ENCODE measurements at regions not wholly inside any gene's neighbourhood (a gene's known extent, or its start where the extent isn't known, plus 50 kb on each side); places are given as distances from the start of the nearest gene placed in this dataset.
"Not testable (repeated sequence)": the region's sequence is repeated elsewhere in the genome, so short reads cannot be mapped to it uniquely, and the experiment has no call there.

DNA sequence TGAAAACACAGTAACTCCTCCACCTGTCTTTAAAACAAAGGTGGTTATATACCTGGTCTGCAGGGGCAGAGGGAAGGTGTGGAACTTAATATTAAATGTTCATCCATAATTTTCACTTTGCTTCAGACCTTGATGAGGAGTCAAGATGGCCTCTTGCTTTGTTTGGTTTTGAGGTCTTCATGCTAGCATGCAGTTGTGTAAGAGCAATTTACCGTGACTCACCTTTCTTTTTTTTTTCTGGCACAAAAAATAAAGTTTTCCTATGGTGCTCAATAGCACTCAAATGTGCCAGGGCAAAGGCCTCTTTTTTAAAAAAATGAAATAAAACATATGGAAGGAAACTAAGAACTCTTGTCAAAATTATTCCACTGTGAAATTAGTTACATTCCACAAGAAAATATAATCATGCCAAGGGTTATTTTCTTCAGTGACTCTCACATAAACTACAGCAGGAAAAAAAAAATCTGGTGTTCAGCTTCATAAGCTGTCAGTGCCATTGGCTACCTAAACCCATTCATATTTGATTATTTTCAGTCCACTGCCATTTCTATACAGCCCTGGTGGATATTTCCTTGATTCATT, 128.2 kb downstream of the SLC7A11 start:
- no peak for DNase-seq

- DNase-seq = not testable (repeated sequence)
Measured at GRCh38 chr4:138112890-138113289, 129.3 kb downstream of the SLC7A11 start.

DNA sequence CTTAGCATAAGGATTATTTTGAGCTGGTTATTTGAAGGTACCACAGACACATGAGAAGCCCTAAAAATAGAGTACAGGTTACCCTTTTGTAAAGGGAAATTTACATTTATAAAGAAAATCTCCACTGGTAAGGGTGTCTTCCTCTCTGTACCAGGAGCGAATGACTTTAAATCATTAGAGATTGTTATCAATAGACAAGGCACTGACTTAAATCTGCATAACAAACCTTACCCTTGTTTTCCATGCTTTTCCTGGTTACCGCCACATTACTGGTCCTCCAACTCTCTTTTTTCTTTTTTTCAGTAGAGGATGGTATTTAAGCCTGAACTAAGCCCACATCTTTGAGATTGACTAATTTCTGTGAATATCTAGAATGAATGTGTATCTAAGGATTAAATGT, 129.8 kb downstream of the SLC7A11 start:
- DNase-seq = no peak

DNA sequence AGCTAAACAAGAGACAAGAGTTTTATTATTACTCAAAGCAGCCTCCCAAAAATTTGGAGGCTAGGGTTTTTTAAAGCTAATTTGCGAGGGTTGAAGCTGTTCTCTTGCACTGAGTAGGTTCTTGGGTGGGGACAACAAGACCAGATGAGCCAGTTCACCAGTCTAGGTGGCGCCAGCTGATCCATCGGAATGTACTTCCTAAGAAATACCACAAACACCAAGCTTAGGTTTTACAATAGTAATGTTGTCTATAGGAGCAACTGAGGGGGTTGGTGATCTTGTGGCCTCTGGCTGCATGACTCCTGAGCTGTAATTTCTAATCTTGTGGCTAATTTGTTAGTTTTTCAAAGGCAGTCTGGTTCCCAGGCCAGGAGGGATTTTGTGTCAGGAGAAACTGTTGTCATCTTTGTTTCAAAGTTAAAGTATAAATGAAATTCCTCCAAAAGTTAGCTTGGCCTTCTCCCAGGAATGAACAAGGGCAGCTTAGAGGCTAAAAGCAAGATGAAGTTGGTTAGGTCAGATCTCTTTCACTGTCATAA, 130.6 kb downstream of the SLC7A11 start:
- no peak for DNase-seq

GRCh38 chr4:138110815-138111214, 131.3 kb downstream of the SLC7A11 start:
- no peak for DNase-seq

DNA sequence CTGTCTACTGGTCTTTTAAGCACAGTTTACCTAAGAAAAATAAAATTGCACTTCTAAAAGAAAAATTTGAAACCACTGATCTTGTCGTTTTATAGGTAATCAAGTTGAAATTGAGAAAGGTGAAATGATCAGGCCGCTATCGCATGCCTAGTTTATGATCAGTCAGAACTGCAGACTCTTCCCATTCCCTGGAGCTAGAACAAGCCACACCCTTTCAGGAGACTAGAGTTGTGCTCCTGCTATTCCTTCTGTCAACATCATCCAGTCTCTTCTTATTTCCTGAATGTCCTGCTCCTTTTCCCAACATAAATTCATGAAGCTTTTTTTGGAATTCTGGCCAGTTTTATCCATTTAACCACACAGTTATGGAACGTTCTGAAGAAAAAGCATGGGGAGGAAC, 135.1 kb downstream of the SLC7A11 start:
- no peak for DNase-seq

DNA sequence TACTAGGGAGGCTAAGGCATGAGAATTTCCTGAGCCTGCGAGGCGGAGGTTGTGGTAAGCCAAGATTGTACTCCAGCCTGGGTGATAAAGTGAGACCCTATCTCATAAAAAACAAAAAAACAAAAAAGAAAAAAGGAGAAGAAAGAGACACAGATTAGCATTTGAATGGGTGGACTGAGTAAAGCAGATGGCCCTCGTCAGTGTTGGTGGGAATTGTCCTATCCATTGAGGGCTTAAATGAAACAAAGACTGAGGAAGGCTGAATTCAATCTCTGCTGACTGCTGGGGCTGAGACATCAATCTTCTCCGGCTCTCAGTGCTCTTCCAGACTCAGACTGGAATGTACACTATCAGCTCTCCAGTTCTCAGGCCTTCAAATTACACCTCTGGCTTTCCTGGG, 136.8 kb downstream of the SLC7A11 start:
- DNase-seq = no peak

GRCh38 chr4:138104284-138104680, 137.9 kb downstream of the SLC7A11 start:
- DNase-seq = no peak

DNA sequence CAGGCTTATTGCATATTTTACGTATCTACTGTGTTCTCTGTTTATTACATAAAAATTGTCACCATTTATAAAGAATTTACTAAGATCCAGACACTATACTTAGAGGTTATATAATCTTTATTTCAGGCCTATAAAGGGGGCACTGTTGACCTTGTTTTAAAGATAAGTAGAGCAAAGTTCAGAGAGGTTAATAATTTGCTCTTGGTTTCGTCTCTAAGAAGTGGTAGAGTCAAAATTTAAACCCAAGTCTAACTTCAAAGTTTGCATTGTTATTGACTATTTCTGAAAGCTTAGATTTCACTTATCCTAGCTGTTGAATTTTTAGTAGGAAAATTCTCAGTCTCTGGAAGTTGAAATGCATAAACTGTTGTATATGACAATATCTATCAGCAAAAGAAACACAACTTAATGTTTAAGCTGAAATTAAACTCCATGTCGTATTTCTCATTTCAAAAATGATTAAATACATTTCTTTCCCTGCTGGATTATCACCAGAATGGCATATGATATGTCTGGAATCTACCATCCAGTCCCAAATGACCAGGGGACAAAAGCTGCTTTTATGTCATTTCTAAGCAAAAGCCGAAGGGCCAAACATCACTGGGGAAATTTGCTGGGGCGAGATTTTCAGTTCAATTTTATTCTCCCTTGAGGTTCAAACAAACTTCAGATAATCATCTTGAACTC, 138.4 kb downstream of the SLC7A11 start:
- no peak for DNase-seq

DNA sequence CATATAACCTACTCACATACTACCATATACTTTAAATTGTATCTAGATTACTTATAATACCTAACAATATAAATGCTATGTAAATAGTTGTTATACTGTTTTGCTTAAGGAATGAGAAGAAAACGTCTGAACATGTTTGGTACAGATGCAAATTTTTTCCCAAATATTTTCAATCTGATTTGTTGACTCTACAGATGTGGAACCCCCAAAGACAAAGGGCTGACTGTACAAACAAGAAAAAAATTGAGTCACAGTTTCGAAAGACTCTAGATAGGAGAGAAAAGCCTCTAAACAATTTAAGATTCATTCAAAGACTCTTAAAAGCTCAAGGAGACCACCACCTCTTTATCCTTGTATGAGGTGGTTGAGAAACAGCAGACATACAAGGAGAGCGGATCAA, 142.8 kb downstream of the SLC7A11 start:
- no peak for DNase-seq

DNA sequence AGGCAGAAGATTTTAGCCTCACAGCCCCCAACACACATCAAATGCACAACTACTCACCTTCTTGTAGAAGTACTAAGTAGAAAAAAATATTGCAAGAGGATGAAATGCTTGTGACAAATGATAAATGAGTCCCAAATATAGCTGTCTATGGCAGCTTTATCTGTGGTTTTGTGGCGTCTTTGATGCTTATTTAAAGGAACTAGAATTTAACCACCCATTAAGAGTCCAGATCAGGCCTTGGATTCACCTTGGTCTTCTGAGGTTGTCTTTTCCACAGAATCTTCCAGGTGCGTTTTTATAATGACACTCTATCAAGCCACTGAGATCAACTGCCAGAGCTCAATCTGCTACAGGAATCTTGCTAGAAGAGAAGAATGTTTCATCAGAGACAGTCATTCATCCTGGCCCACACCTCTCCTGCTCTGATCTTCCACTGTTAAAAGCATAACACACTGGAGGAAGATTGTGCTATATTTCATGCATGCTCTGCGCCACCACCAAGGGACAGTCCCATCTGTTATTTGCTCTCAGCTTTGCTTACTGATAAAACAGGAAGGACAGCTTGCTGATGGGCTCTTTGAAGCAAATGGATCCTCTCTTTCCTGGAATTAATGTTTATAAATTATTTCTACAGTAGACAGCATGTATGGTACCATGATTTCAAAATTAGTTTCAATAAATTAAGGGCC, 144.1 kb downstream of the SLC7A11 start:
- no peak for DNase-seq

DNA sequence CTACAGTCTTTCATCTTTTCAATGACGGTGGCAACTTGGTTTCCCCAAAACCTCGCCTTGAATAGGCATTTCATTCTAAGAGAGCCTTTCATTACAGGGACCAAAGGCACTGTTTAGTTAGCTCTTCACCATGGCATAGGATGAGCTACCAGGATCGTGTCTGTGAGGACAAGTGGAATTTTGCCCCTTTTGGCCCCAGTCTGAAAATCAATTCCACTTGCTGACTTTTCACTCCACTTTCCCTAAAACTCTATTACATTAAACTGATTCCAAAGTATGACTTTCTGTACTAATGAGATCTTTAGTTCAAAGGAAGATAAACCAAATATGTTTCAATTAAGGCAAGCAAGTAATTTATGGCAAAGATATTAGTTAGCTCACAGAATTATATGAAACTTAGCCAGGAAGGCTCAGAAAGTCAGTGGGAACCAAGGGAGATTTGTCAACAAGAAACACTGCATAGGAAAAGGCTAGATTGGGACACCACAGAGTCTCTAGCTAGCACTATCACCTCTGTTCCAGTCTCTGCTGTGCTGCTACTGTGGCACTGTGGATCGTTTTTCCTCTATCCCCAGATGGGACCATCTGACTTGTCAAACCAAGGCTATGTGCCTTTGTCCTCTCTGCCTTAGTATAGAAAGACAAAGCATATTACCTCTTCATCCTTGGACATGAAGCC, 145.6 kb downstream of the SLC7A11 start:
- DNase-seq = no peak

DNA sequence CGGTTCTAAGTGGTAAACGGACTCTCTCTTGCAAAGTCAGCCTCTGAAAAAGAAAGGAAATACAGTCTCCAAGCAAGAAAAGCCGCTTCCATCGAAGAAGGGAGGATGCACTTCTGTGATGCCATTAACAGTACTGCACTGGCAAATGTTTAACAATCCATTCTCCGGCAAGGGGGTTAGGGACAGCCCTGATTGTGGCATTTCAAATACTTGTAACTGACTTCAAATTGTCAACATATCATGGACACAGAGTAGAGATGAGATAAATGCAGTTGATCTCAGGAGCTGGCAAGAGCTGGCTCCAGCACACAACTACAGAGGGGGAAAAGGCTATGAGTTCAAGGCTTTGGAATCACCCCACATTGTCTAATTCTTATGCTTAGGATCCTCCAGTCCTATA, 146.8 kb downstream of the SLC7A11 start:
- no peak for DNase-seq

- DNase-seq = no peak
Measured at GRCh38 chr4:138092060-138092459, 150.1 kb downstream of the SLC7A11 start.

GRCh38 chr4:138090918-138091676, 151.1 kb downstream of the SLC7A11 start:
- no peak for DNase-seq

- no peak for DNase-seq
Measured at GRCh38 chr4:138090150-138090917, 151.8 kb downstream of the SLC7A11 start.

GRCh38 chr4:138088449-138089208, 153.5 kb downstream of the SLC7A11 start:
- no peak for DNase-seq

DNA sequence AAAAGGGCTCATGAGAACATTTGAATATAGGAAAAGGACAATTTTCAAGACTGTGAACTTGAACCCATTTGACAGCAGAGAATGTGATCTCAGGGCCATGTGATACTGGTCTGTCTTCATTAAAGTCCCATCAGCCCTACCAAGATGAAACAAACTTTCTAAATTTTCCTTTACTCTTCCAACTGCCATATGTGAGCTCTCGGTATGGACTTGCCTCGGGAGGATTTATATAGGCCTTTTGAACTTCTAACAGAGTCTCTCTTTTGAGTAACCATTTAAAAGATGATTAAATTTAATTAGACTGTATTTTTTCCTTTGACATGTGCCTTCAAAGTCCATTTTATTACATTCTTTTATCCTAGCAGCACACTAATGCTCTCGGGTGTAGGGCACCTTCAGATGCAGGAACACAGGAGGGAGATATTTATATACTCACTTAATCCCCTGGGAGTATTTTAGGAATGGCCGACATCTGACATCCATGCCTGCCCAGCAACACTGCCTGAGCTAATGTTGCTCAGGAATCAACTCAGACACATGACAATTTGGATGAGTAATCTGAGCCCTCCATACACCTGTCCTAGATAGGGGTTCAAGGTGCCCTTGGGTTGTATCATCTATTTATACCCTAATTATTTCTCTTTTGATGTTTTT, 155.0 kb downstream of the SLC7A11 start:
- no peak for DNase-seq

GRCh38 chr4:138086611-138087041, 155.5 kb downstream of the SLC7A11 start:
- DNase-seq = no peak

GRCh38 chr4:138085736-138086305, 156.3 kb downstream of the SLC7A11 start:
- DNase-seq = no peak
